Right lobe of liver (tissue), 6 donors: ENCODE measurements at regions not wholly inside any gene's neighbourhood (a gene's known extent, or its start where the extent isn't known, plus 50 kb on each side); places are given as distances from the start of the nearest gene placed in this dataset.

ENCODE experiments used
- ATAC-seq, 4 donors: fragments of 200-7000 bp; cut with Tn5 transposase; one replicate each; pipeline ENCODE4 v1.9.1; 2020; ENCODE audit warnings: mild to moderate bottlenecking in 4 of 4, moderate library complexity in 4 of 4
- DNase-seq, 3 donors: peaks; one replicate each; pipeline ENCODE4 v3.0.0-alpha.2; 2020
- H3K27ac ChIP-seq, 3 donors: fragments of 200-600 bp; one replicate each; pipeline ENCODE4 v1.8.0; 2022
- H3K27me3 ChIP-seq, 2 donors: fragments of 200-600 bp; one replicate each; pipeline ENCODE4 v1.8.0; 2022
- H3K36me3 ChIP-seq, 4 donors: fragments of 200-600 bp; sonication (generic) in 1 of 4; one replicate each; pipeline versions ENCODE4 v1.5.1 to v1.8.0; 2017 to 2022; ENCODE audit warnings: control low read depth in 1 of 4
- H3K4me1 ChIP-seq, 4 donors: fragments of 200-600 bp; sonication (generic) in 1 of 4; one replicate each; pipeline versions ENCODE4 v1.5.1 to v1.8.0; 2017 to 2022; ENCODE audit warnings: control low read depth in 1 of 4
- H3K4me3 ChIP-seq, 3 donors: fragments of 200-600 bp; one replicate each; pipeline ENCODE4 v1.8.0; 2022
- H3K9me3 ChIP-seq, 4 donors: fragments of 200-600 bp; sonication (generic) in 1 of 4; one replicate each; pipeline versions ENCODE4 v1.5.1 to v1.8.0; 2017 to 2022; ENCODE audit warnings: control low read depth in 1 of 4
- POLR2A ChIP-seq: fragments of 450-650 bp; IDR thresholded peaks from one replicate; pipeline ENCODE4 v1.6.1; 2017; ENCODE audit warnings: antibody characterized with exemption, mild to moderate bottlenecking
- WGBS: methylation state at CpG from one replicate; pipeline ENCODE4 v1.1.6; 2018; ENCODE audit warnings: low coverage, low lambda C conversion rate; ENCODE audit not compliant: insufficient coverage; ENCODE audit errors: missing lambda C conversion rate; 5-methylcytosine and 5-hydroxymethylcytosine counted together
- intact Hi-C, 2 donors: fragments of 100-400 bp; cut with DNase I; formaldehyde crosslinking; loops; one replicate each; pipeline versions ENCODE4 v1.11.2 to v1.14.1; 2022
- TF ChIP-seq, protein P1 (sequence below), 4 donors: fragments of 200-600 bp in 3 of 4; fragments of 450-650 bp in 1 of 4; IDR thresholded peaks; one replicate each; pipeline versions ENCODE4 v1.5.1 to v1.8.0; 2016 to 2022; ENCODE audit warnings: antibody characterized with exemption in 4 of 4, mild to moderate bottlenecking in 2 of 4
- donor health status: DM: no; HTN: yes; CAD: no.
- donor health status: DM: no; HTN: no; CAD: no.
- donor health status: DM: no; HTN: no; CAD: no.
- donor health status: DM: no; HTN: yes; CAD: no.
- donor health status: DM: no; HTN: yes; CAD: no.

DNA sequence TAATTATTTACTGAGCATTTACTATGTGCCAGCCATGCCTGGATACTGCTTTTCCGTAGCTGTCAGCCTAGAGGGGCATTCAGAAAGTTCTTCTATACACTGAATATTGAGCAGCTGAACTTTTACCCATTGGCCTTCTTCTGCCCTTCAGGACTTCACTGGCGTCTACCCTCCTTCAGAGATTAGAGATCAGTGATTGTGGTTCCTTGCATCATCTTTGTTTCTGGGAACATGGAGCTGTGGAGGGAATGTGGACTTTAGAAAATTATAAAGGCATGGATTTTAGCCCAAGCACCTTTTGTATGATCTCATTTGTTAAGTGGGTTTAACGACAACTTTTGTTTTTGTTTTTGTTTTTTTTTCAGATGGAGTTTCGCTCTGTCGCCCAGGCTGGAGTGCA is 58.7 kb upstream of the POU3F1 start:
- intact Hi-C loops = no loop called here

DNA sequence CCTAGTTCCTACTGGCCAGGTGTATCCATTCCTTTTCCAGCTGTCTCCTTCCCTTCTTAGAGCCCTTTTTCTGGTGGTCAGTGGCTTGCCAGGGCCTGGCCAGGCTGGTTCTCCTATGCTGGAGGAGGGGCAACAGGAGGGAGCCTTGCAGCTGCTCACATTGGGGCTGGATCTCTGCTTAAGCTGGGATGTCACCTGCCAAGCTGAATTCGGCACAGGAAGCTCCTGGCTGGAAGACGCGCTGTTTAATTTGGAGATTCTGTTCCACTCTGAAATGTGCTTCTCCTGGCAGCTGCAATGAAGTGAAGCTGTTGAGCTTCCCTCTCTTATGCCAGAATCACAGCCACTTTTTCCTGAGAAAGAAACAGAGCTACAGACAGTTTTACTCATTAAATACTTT is 56.0 kb upstream of the POU3F1 start:
- Histone ChIP-seq H3K4me3 (no peak overlapping the region), H3K36me3 (no peaks in the 10 kb centered on the region), H3K27ac (no peak overlapping the region), H3K9me3 (no peaks in the 10 kb centered on the region), H3K27me3 (no peaks in the 10 kb centered on the region), H3K4me1 (no peaks in the 10 kb centered on the region)
- TF ChIP-seq POLR2A = no peak
- ATAC-seq = no peak
- intact Hi-C loops = no loop called here
- no peak for DNase-seq
- WGBS = no CpG with 5 or more reads among the region's 3 CpGs

More for the DNA sequence above, 58.7 kb upstream of the POU3F1 start:
- TF ChIP-seq POLR2A = no peak
- TF ChIP-seq, protein P1, sequence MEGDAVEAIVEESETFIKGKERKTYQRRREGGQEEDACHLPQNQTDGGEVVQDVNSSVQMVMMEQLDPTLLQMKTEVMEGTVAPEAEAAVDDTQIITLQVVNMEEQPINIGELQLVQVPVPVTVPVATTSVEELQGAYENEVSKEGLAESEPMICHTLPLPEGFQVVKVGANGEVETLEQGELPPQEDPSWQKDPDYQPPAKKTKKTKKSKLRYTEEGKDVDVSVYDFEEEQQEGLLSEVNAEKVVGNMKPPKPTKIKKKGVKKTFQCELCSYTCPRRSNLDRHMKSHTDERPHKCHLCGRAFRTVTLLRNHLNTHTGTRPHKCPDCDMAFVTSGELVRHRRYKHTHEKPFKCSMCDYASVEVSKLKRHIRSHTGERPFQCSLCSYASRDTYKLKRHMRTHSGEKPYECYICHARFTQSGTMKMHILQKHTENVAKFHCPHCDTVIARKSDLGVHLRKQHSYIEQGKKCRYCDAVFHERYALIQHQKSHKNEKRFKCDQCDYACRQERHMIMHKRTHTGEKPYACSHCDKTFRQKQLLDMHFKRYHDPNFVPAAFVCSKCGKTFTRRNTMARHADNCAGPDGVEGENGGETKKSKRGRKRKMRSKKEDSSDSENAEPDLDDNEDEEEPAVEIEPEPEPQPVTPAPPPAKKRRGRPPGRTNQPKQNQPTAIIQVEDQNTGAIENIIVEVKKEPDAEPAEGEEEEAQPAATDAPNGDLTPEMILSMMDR (IDR thresholded peaks at IDR 0.05) = no peak
- Histone ChIP-seq H3K4me3 (no peak overlapping the region), H3K36me3 (no peaks in the 10 kb centered on the region), H3K4me1 (no peaks in the 10 kb centered on the region), H3K27ac (no peak overlapping the region), H3K9me3 (no peaks in the 10 kb centered on the region), H3K27me3 (no peaks in the 10 kb centered on the region)
- WGBS = 90% methylated on average over 5 of the region's 5 CpGs
- DNase-seq = no peak
- ATAC-seq = no peak

DNA sequence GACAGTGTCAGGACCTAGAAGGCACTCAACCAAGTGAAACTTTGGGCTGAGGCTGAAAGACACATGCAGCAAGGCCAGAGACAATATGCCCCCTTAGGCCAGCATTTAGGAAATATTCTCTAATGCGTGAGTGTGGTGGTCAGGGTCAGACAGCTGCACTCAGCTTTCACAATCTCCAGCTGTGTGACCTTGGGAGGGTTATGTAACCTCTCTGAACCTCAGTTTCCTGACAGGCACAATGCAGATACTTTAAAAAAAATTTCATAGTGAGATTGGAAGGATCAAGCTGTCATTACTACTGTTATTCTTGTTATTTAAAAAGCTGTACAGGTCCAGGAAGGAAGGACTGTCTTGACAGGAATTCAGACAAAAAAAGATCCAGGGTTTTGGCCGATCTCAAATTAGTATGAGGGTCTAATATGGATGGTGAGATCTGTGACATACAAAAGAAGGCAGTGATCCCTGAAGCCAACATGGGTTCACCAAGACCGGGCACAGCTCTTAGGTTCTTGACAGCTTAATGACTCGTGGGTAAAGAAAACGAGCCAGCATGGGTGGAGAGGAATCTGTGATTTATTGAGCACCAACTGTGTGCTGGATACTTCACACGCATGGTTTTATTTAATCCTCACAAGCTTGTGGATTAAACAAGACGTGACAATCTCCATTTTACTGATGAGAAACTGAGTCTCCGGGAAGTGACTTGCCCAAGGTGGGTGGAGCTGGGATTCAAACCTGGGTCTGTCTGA is 54.6 kb upstream of the POU3F1 start:
- H3K9me3 ChIP-seq = no peaks in the 10 kb centered on the region
- no peaks in the 10 kb centered on the region for H3K27me3 ChIP-seq
- no peak for ATAC-seq
- WGBS = 74% methylated on average over 8 of the region's 8 CpGs
- TF ChIP-seq POLR2A = no peak
- TF ChIP-seq, protein P1 (IDR thresholded peaks at IDR 0.05) = no peak
- no peaks in the 10 kb centered on the region for H3K4me1 ChIP-seq
- no peak for DNase-seq
- intact Hi-C loops = no loop called here
- H3K36me3 ChIP-seq = no peaks in the 10 kb centered on the region
- no peak overlapping the region for H3K4me3 ChIP-seq
- H3K27ac ChIP-seq = no peak overlapping the region

DNA sequence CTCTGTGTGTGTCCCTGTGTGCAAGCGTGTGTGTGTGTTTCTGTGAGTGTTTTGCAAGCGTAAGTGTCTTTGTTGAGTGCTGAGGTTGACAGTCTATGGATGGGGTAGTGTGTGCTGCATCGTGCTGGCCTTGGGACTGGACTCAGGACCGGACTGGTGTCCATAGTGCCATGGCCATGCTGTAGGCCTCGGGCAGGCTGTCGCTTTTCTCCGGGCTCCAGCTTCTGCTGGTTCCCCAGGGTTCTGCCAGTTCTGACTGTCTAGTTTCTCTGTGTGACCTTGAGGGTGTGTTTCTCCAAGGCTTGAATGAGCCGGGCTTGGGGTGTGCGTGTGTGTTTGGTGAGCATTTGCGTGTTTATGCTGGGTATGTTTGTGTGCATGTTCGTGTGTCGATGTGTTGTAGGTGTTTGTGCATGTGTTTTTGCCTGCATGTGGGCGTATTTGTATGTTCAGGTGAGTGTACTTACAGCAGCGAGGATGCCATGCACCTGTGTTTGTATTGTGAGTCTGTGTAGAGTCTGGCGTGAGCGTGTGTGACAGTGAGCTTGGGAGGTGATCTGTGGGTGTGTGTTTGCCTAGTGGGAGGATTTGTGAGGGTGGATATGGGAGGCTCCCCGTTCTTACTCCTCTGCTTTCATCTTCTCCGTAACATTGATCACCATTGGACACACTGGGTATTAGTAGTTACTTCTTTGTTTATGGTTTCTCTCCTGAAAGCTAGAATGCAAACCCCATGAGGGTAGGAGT is 51.7 kb upstream of the POU3F1 start:
- H3K9me3 ChIP-seq = no peaks in the 10 kb centered on the region
- no peaks in the 10 kb centered on the region for H3K27me3 ChIP-seq
- intact Hi-C loops = no loop called here
- no peak for TF ChIP-seq POLR2A
- TF ChIP-seq, protein P1 (IDR thresholded peaks at IDR 0.05) = no peak
- no peak overlapping the region for H3K4me3 ChIP-seq
- H3K4me1 ChIP-seq = no peaks in the 10 kb centered on the region
- WGBS = 54% methylated on average over 5 of the region's 18 CpGs
- no peak for ATAC-seq
- no peaks in the 10 kb centered on the region for H3K36me3 ChIP-seq
- H3K27ac ChIP-seq = no peak overlapping the region
- DNase-seq = no peak

DNA sequence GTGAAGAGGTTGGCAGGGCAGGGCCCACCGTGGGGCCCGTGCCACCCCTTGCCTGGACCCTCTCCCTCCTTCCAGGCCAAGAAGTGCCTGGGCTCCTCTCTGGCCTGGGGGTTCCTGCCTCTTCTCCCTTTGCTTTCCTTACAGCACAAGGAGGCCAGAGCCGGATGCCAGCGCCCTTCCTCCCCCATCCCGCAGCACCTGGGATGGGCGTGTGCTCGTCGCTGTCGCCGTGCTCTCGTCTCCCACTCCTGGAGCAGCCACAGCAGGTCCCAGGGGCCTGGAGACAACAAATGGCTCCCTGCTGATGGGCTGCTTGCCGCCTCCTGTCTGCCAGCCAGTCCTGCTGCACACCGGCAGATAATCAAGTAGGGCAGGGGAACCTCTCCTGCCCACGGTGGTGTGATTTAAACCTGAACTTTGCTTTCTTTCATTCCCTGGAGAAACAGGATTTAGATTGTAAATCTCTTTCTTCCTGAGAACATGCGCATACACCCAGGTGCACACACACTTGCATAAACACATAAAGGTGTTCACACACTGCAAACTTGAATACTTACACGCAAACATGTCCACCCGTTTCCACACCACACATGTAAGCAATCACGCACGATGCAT is 50.8 kb upstream of the POU3F1 start:
- WGBS = 82% methylated on average over 10 of the region's 19 CpGs
- ATAC-seq = peak in 1 of 4 donors; percentile 23
- H3K4me1 ChIP-seq = no peaks in the 10 kb centered on the region
- no peaks in the 10 kb centered on the region for H3K27me3 ChIP-seq
- TF ChIP-seq POLR2A = no peak
- TF ChIP-seq, protein P1 (IDR thresholded peaks at IDR 0.05) = no peak
- H3K9me3 ChIP-seq = no peaks in the 10 kb centered on the region
- intact Hi-C loops = no loop called here
- DNase-seq = no peak
- H3K4me3 ChIP-seq = no peak overlapping the region
- H3K27ac ChIP-seq = no peak overlapping the region
- H3K36me3 ChIP-seq = no peaks in the 10 kb centered on the region
